CD8-positive, alpha-beta memory T cell (primary cell): ENCODE measurements at regions not wholly inside any gene's neighbourhood (a gene's known extent, or its start where the extent isn't known, plus 50 kb on each side); places are given as distances from the start of the nearest gene placed in this dataset.

Experiments used
- CTCF ChIA-PET: fragments of 350-600 bp; sonication (Branson Sonifier 250); formaldehyde crosslinking; loops from one replicate; lab custom pipeline; 2021; ENCODE audit warnings: antibody characterized with exemption; lab: Charles Lee
- POLR2A ChIA-PET: fragments of 350-600 bp; sonication (Branson Sonifier 250); formaldehyde crosslinking; loops from one replicate; lab custom pipeline; 2021; ENCODE audit warnings: antibody characterized with exemption; lab: Charles Lee
- DNase-seq, 5 donors: peaks; one replicate each; pipeline versions ENCODE4 v3.0.0 to v3.0.0-alpha.2; 2020 to 2022; ENCODE audit warnings: mixed read lengths in 1 of 5
- H3K27ac ChIP-seq: one replicate; pipeline ENCODE4 v1.7.0; 2013; ENCODE audit warnings: low read depth, mild to moderate bottlenecking, low read length, moderate library complexity
- H3K27me3 ChIP-seq: 2 replicates; pipeline ENCODE4 v1.7.0; 2013; ENCODE audit warnings: low read length, mild to moderate bottlenecking; ENCODE audit not compliant: insufficient read depth, poor library complexity, severe bottlenecking
- H3K36me3 ChIP-seq: 2 replicates; pipeline ENCODE4 v1.7.0; 2013; ENCODE audit warnings: mild to moderate bottlenecking, low read length, moderate library complexity; ENCODE audit not compliant: insufficient read depth
- H3K4me1 ChIP-seq: 2 replicates; pipeline ENCODE4 v1.7.0; 2013; ENCODE audit warnings: mild to moderate bottlenecking, low read length, moderate library complexity; ENCODE audit not compliant: insufficient read depth
- H3K4me3 ChIP-seq: 2 replicates; pipeline ENCODE4 v1.7.0; 2013; ENCODE audit warnings: mild to moderate bottlenecking, low read length
- H3K9me3 ChIP-seq: 2 replicates; pipeline ENCODE4 v1.7.0; 2013; ENCODE audit warnings: mild to moderate bottlenecking, low read length
- H3K27ac Mint-ChIP-seq, 8 donors: one replicate each; pipeline ENCODE4 v1.8.0; 2020 to 2021; ENCODE audit warnings: mixed read lengths in 8 of 8, mild to moderate bottlenecking in 6 of 8, inconsistent platforms in 3 of 8, moderate library complexity in 3 of 8
- H3K27me3 Mint-ChIP-seq, 2 donors: one replicate each; pipeline ENCODE4 v1.8.0; 2020 to 2021; ENCODE audit warnings: mixed read lengths in 2 of 2, mild to moderate bottlenecking in 1 of 2, moderate library complexity in 1 of 2
- H3K36me3 Mint-ChIP-seq, 3 donors: one replicate each; pipeline ENCODE4 v1.8.0; 2020 to 2021; ENCODE audit warnings: mixed read lengths in 3 of 3, inconsistent platforms in 1 of 3, mild to moderate bottlenecking in 1 of 3
- H3K4me1 Mint-ChIP-seq, 3 donors: one replicate each; pipeline ENCODE4 v1.8.0; 2020 to 2021; ENCODE audit warnings: mixed read lengths in 3 of 3, inconsistent platforms in 1 of 3, mild to moderate bottlenecking in 1 of 3
- H3K4me3 Mint-ChIP-seq, 7 donors: one replicate each; pipeline ENCODE4 v1.8.0; 2020 to 2021; ENCODE audit warnings: mixed read lengths in 7 of 7, mild to moderate bottlenecking in 6 of 7, moderate library complexity in 4 of 7, inconsistent platforms in 2 of 7
- H3K9me3 Mint-ChIP-seq, 5 donors: one replicate each; pipeline ENCODE4 v1.8.0; 2020 to 2022; ENCODE audit warnings: mixed read lengths in 5 of 5, mild to moderate bottlenecking in 3 of 5, moderate library complexity in 2 of 5, inconsistent platforms in 1 of 5

- H3K4me3 Mint-ChIP-seq, result no peak overlapping the region
- peaks cover 10 to 15% (median 10%) of the 10 kb centered on the region in 3 donors for H3K4me1 Mint-ChIP-seq
- Histone ChIP-seq H3K9me3 (no peaks in the 10 kb centered on the region), H3K36me3 (no peaks in the 10 kb centered on the region), H3K4me1 (peaks cover 3% of the 10 kb centered on the region), H3K4me3 (no peak overlapping the region), H3K27ac (no peak overlapping the region), H3K27me3 (no peaks in the 10 kb centered on the region)
- H3K27ac Mint-ChIP-seq, result no peak overlapping the region
- ChIA-PET POLR2A (no interaction called here), CTCF (no interaction called here)
- DNase-seq, result no peak
- no peaks in the 10 kb centered on the region for H3K9me3 Mint-ChIP-seq
- peaks cover 0 to 7% (median 2%) of the 10 kb centered on the region in 3 donors for H3K36me3 Mint-ChIP-seq
- no peaks in the 10 kb centered on the region for H3K27me3 Mint-ChIP-seq
Measured at GRCh38 chr2:241944821-241945220, 75.3 kb downstream of the RTP5 start.

GRCh38 chr2:241945311-241945710, 75.8 kb downstream of the RTP5 start:
- Mint-ChIP-seq H3K4me1 (peaks cover 7 to 14% (median 12%) of the 10 kb centered on the region in 3 donors), H3K4me3 (no peak overlapping the region), H3K27ac (no peak overlapping the region), H3K36me3 (peaks cover 0 to 7% (median 2%) of the 10 kb centered on the region in 3 donors), H3K27me3 (no peaks in the 10 kb centered on the region), H3K9me3 (no peaks in the 10 kb centered on the region)
- no peak overlapping the region for H3K4me3 ChIP-seq
- no peaks in the 10 kb centered on the region for H3K9me3 ChIP-seq
- no peaks in the 10 kb centered on the region for H3K36me3 ChIP-seq
- H3K27ac ChIP-seq, result no peak overlapping the region
- CTCF ChIA-PET, result no interaction called here
- H3K27me3 ChIP-seq, result no peaks in the 10 kb centered on the region
- POLR2A ChIA-PET, result no interaction called here
- no peaks in the 10 kb centered on the region for H3K4me1 ChIP-seq
- no peak for DNase-seq

- H3K36me3 ChIP-seq, result no peaks in the 10 kb centered on the region
- peaks cover 8 to 18% (median 13%) of the 10 kb centered on the region in 3 donors for H3K4me1 Mint-ChIP-seq
- H3K4me3 Mint-ChIP-seq, result no peak overlapping the region
- no peaks in the 10 kb centered on the region for H3K27me3 Mint-ChIP-seq
- POLR2A ChIA-PET, result no interaction called here
- no peaks in the 10 kb centered on the region for H3K9me3 ChIP-seq
- H3K36me3 Mint-ChIP-seq, result peaks cover 0 to 7% (median 2%) of the 10 kb centered on the region in 3 donors
- no peak overlapping the region for H3K4me3 ChIP-seq
- no peaks in the 10 kb centered on the region for H3K27me3 ChIP-seq
- no peak overlapping the region for H3K27ac ChIP-seq
- CTCF ChIA-PET, result no interaction called here
- H3K9me3 Mint-ChIP-seq, result no peaks in the 10 kb centered on the region
- H3K4me1 ChIP-seq, result no peaks in the 10 kb centered on the region
- peak overlapping the region in 2 of 8 donors; percentile 38 to 47 for H3K27ac Mint-ChIP-seq
- DNase-seq, result no peak
Measured at GRCh38 chr2:241945803-241946202, 76.3 kb downstream of the RTP5 start.

GRCh38 chr2:241946306-241947003, 76.9 kb downstream of the RTP5 start:
- DNase-seq, result no peak
- Histone ChIP-seq H3K27ac (no peak overlapping the region), H3K27me3 (no peaks in the 10 kb centered on the region), H3K9me3 (no peaks in the 10 kb centered on the region), H3K4me1 (no peaks in the 10 kb centered on the region), H3K4me3 (no peak overlapping the region), H3K36me3 (no peaks in the 10 kb centered on the region)
- Mint-ChIP-seq H3K4me1 (peaks cover 9 to 15% (median 9%) of the 10 kb centered on the region in 3 donors), H3K27me3 (peaks cover 0 to 2% of the 10 kb centered on the region in 2 donors), H3K9me3 (no peaks in the 10 kb centered on the region), H3K4me3 (no peak overlapping the region), H3K36me3 (peaks cover 0 to 7% (median 2%) of the 10 kb centered on the region in 3 donors), H3K27ac (no peak overlapping the region)
- POLR2A ChIA-PET, result no interaction called here
- CTCF ChIA-PET, result no interaction called here

- no peaks in the 10 kb centered on the region for H3K27me3 ChIP-seq
- H3K36me3 Mint-ChIP-seq, result peaks cover 0 to 7% (median 2%) of the 10 kb centered on the region in 3 donors
- H3K4me1 ChIP-seq, result no peaks in the 10 kb centered on the region
- ChIA-PET POLR2A (no interaction called here), CTCF (no interaction called here)
- H3K27ac ChIP-seq, result no peak overlapping the region
- no peak overlapping the region for H3K4me3 ChIP-seq
- no peak overlapping the region for H3K27ac Mint-ChIP-seq
- H3K9me3 ChIP-seq, result no peaks in the 10 kb centered on the region
- peaks cover 9 to 13% (median 9%) of the 10 kb centered on the region in 3 donors for H3K4me1 Mint-ChIP-seq
- DNase-seq, result no peak
- H3K4me3 Mint-ChIP-seq, result no peak overlapping the region
- H3K36me3 ChIP-seq, result no peaks in the 10 kb centered on the region
- H3K27me3 Mint-ChIP-seq, result peaks cover 0 to 2% of the 10 kb centered on the region in 2 donors
- H3K9me3 Mint-ChIP-seq, result no peaks in the 10 kb centered on the region
Measured at GRCh38 chr2:241947004-241947350, 77.4 kb downstream of the RTP5 start.

- H3K27ac ChIP-seq, result no peak overlapping the region
- peaks cover 9 to 13% (median 9%) of the 10 kb centered on the region in 3 donors for H3K4me1 Mint-ChIP-seq
- POLR2A ChIA-PET, result no interaction called here
- no peaks in the 10 kb centered on the region for H3K4me1 ChIP-seq
- CTCF ChIA-PET, result no interaction called here
- no peaks in the 10 kb centered on the region for H3K27me3 ChIP-seq
- no peak overlapping the region for H3K4me3 ChIP-seq
- peaks cover 0 to 7% (median 2%) of the 10 kb centered on the region in 3 donors for H3K36me3 Mint-ChIP-seq
- no peaks in the 10 kb centered on the region for H3K9me3 Mint-ChIP-seq
- DNase-seq, result no peak
- no peak overlapping the region for H3K27ac Mint-ChIP-seq
- H3K27me3 Mint-ChIP-seq, result peaks cover 0 to 2% of the 10 kb centered on the region in 2 donors
- no peaks in the 10 kb centered on the region for H3K36me3 ChIP-seq
- H3K9me3 ChIP-seq, result no peaks in the 10 kb centered on the region
- no peak overlapping the region for H3K4me3 Mint-ChIP-seq
Measured at GRCh38 chr2:241947401-241947800, 77.9 kb downstream of the RTP5 start.

GRCh38 chr2:241947876-241948275, 78.3 kb downstream of the RTP5 start:
- H3K4me3 ChIP-seq, result no peak overlapping the region
- Mint-ChIP-seq H3K4me3 (no peak overlapping the region), H3K4me1 (peaks cover 9 to 13% (median 9%) of the 10 kb centered on the region in 3 donors), H3K9me3 (no peaks in the 10 kb centered on the region), H3K27me3 (peaks cover 0 to 2% of the 10 kb centered on the region in 2 donors), H3K36me3 (peaks cover 0 to 7% (median 2%) of the 10 kb centered on the region in 3 donors), H3K27ac (peak overlapping the region in 1 of 8 donors; percentile 2)
- no peaks in the 10 kb centered on the region for H3K9me3 ChIP-seq
- H3K27ac ChIP-seq, result no peak overlapping the region
- no peaks in the 10 kb centered on the region for H3K27me3 ChIP-seq
- ChIA-PET POLR2A (no interaction called here), CTCF (no interaction called here)
- H3K4me1 ChIP-seq, result no peaks in the 10 kb centered on the region
- no peaks in the 10 kb centered on the region for H3K36me3 ChIP-seq
- DNase-seq, result no peak

GRCh38 chr2:241948299-241948897, 78.9 kb downstream of the RTP5 start:
- Histone ChIP-seq H3K4me3 (no peak overlapping the region), H3K36me3 (no peaks in the 10 kb centered on the region), H3K9me3 (no peaks in the 10 kb centered on the region), H3K4me1 (no peaks in the 10 kb centered on the region), H3K27me3 (no peaks in the 10 kb centered on the region), H3K27ac (no peak overlapping the region)
- Mint-ChIP-seq H3K4me3 (no peak overlapping the region), H3K36me3 (peaks cover 0 to 7% (median 2%) of the 10 kb centered on the region in 3 donors), H3K9me3 (no peaks in the 10 kb centered on the region), H3K27me3 (peaks cover 0 to 2% of the 10 kb centered on the region in 2 donors), H3K27ac (peak overlapping the region in 3 of 8 donors; percentile 1 to 25 (median 2)), H3K4me1 (peaks cover 9 to 13% (median 9%) of the 10 kb centered on the region in 3 donors)
- no peak for DNase-seq
- ChIA-PET POLR2A (no interaction called here), CTCF (interaction anchor here (0.5 kb wide), 1 partner anchor 163 kb away, joined by 3 read pairs; no protein-coding TSS in a partner anchor)
